ENCODE measurements at regions not wholly inside any gene's neighbourhood (a gene's known extent, or its start where the extent isn't known, plus 50 kb on each side); places are given as distances from the start of the nearest gene placed in this dataset.

DNA sequence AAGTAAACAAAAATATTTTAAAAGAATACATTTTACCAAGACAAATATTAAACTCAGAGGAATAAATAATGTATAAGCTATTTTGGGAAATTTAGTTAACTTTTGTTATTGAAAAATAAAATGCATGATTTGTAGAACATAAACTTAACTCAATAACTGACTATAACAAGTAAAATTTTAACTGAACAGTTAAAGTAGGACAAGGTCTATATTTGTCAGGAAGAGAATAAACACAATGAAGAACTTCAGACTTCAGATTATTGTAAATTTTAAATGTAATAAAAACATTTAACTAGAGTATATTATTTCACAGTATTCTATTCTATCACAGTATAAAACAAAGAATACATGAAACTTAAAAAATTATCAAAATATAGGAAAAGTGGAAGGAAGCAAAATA lies 948.8 kb upstream of the USP15 start:
- TF ChIP-seq, protein P1, sequence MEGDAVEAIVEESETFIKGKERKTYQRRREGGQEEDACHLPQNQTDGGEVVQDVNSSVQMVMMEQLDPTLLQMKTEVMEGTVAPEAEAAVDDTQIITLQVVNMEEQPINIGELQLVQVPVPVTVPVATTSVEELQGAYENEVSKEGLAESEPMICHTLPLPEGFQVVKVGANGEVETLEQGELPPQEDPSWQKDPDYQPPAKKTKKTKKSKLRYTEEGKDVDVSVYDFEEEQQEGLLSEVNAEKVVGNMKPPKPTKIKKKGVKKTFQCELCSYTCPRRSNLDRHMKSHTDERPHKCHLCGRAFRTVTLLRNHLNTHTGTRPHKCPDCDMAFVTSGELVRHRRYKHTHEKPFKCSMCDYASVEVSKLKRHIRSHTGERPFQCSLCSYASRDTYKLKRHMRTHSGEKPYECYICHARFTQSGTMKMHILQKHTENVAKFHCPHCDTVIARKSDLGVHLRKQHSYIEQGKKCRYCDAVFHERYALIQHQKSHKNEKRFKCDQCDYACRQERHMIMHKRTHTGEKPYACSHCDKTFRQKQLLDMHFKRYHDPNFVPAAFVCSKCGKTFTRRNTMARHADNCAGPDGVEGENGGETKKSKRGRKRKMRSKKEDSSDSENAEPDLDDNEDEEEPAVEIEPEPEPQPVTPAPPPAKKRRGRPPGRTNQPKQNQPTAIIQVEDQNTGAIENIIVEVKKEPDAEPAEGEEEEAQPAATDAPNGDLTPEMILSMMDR (conservative IDR thresholded peaks at IDR 0.05), result no peak
- no peak for TF ChIP-seq EZH2 (IDR thresholded peaks at IDR 0.05; ENCODE audit: low read depth)
